ENCODE measurements at regions not wholly inside any gene's neighbourhood (a gene's known extent, or its start where the extent isn't known, plus 50 kb on each side); places are given as distances from the start of the nearest gene placed in this dataset.

- Histone ChIP-seq H3K4me3 (ENCODE audit: low read depth, low read length) (peak overlapping the region; percentile 58), H3K27me3 (ENCODE audit: insufficient read depth, low read depth, severe bottlenecking) (no peaks in the 10 kb centered on the region), H3K27ac (peak overlapping the region; percentile 56), H3K36me3 (no peaks in the 10 kb centered on the region), H3K9me3 (ENCODE audit: severe bottlenecking) (no peaks in the 10 kb centered on the region)
- DNase-seq, result no peak
- TF ChIP-seq CTCF (IDR thresholded peaks at IDR 0.05; ENCODE audit: low read depth, low read length), result no peak
Observed at GRCh38 chr13:44142540-44142867, 231.1 kb upstream of the SERP2 start.

- DNase-seq, result no peak
- Histone ChIP-seq H3K9me3 (ENCODE audit: severe bottlenecking) (no peaks in the 10 kb centered on the region), H3K4me3 (ENCODE audit: low read depth, low read length) (no peak overlapping the region), H3K27ac (no peak overlapping the region), H3K36me3 (no peaks in the 10 kb centered on the region), H3K27me3 (ENCODE audit: insufficient read depth, low read depth, severe bottlenecking) (no peaks in the 10 kb centered on the region)
- no peak for TF ChIP-seq CTCF (IDR thresholded peaks at IDR 0.05; ENCODE audit: low read depth, low read length)
Observed at GRCh38 chr13:44142941-44143665, 230.5 kb upstream of the SERP2 start.

GRCh38 chr13:44146138-44146537 is 227.5 kb upstream of the SERP2 start:
- no peak for DNase-seq
- Histone ChIP-seq H3K27me3 (ENCODE audit: insufficient read depth, low read depth, severe bottlenecking) (no peaks in the 10 kb centered on the region), H3K27ac (no peak overlapping the region), H3K9me3 (ENCODE audit: severe bottlenecking) (no peaks in the 10 kb centered on the region), H3K4me3 (ENCODE audit: low read depth, low read length) (no peak overlapping the region), H3K36me3 (no peaks in the 10 kb centered on the region)
- no peak for TF ChIP-seq CTCF (IDR thresholded peaks at IDR 0.05; ENCODE audit: low read depth, low read length)

GRCh38 chr13:44147233-44147632 is 226.4 kb upstream of the SERP2 start:
- TF ChIP-seq CTCF (IDR thresholded peaks at IDR 0.05; ENCODE audit: low read depth, low read length), result no peak
- Histone ChIP-seq H3K9me3 (ENCODE audit: severe bottlenecking) (no peaks in the 10 kb centered on the region), H3K27ac (no peak overlapping the region), H3K27me3 (ENCODE audit: insufficient read depth, low read depth, severe bottlenecking) (no peaks in the 10 kb centered on the region), H3K36me3 (no peaks in the 10 kb centered on the region), H3K4me3 (ENCODE audit: low read depth, low read length) (no peak overlapping the region)
- DNase-seq, result no peak

- H3K9me3 ChIP-seq (ENCODE audit: severe bottlenecking), result no peaks in the 10 kb centered on the region
- no peak overlapping the region for H3K4me3 ChIP-seq (ENCODE audit: low read depth, low read length)
- no peak for TF ChIP-seq CTCF (IDR thresholded peaks at IDR 0.05; ENCODE audit: low read depth, low read length)
- H3K27ac ChIP-seq, result no peak overlapping the region
- no peak for DNase-seq
- no peaks in the 10 kb centered on the region for H3K36me3 ChIP-seq
- H3K27me3 ChIP-seq (ENCODE audit: insufficient read depth, low read depth, severe bottlenecking), result no peaks in the 10 kb centered on the region
Observed at GRCh38 chr13:44147648-44148047, 226.0 kb upstream of the SERP2 start.

Data from WERI-Rb-1 (cell line).